OCI-LY3 (cell line): ENCODE measurements at regions not wholly inside any gene's neighbourhood (a gene's known extent, or its start where the extent isn't known, plus 50 kb on each side); places are given as distances from the start of the nearest gene placed in this dataset.

ENCODE experiments used
- H2AFZ ChIP-seq: fragments of 200-600, 300-600 bp; shearing (Covaris generic); 2 replicates; pipeline ENCODE4 v1.6.0; 2014; ENCODE audit warnings: antibody characterized with exemption, low read depth, low read length
- H3K27ac ChIP-seq: fragments of 200-600, 300-600 bp; sonication (generic); 2 replicates; pipeline ENCODE4 v1.5.1; 2014; ENCODE audit warnings: mild to moderate bottlenecking, low read length, moderate library complexity, mixed read lengths
- H3K27me3 ChIP-seq: fragments of 200-600, 300-600 bp; sonication (generic); 2 replicates; pipeline ENCODE4 v1.6.1; 2014; ENCODE audit warnings: low read depth, low read length, mixed read lengths
- H3K36me3 ChIP-seq: fragments of 200-600, 300-600 bp; sonication (generic); replicated peaks from 2 replicates; pipeline ENCODE3; 2014; ENCODE audit warnings: low read depth, low read length, mixed read lengths
- H3K4me1 ChIP-seq: fragments of 300-600, 200-600 bp; sonication (generic); 2 replicates; pipeline ENCODE4 v1.6.1; 2014; ENCODE audit warnings: low read length, mixed read lengths
- H3K4me2 ChIP-seq: fragments of 200-600, 300-600 bp; sonication (generic); 2 replicates; pipeline ENCODE4 v1.6.1; 2014; ENCODE audit warnings: low read length, mixed read lengths
- H3K4me3 ChIP-seq: fragments of 300-600, 200-600 bp; sonication (generic); 2 replicates; pipeline ENCODE4 v1.5.1; 2014; ENCODE audit warnings: antibody characterized with exemption, mild to moderate bottlenecking, low read length, moderate library complexity
- H3K79me2 ChIP-seq: fragments of 300-600, 200-600 bp; shearing (Covaris generic); 2 replicates; pipeline ENCODE4 v1.6.1; 2014; ENCODE audit warnings: mild to moderate bottlenecking, low read length, mixed read lengths
- H3K9ac ChIP-seq: fragments of 300-600, 200-600 bp; shearing (Covaris generic); 2 replicates; pipeline ENCODE4 v1.6.0; 2014; ENCODE audit warnings: mild to moderate bottlenecking, low read length, moderate library complexity
- H3K9me3 ChIP-seq: fragments of 200-600, 300-600 bp; shearing (Covaris generic); 2 replicates; pipeline ENCODE4 v1.6.1; 2014; ENCODE audit warnings: low read length, mixed read lengths; ENCODE audit not compliant: insufficient read depth
- H4K20me1 ChIP-seq: fragments of 200-600, 300-600 bp; sonication (generic); 2 replicates; pipeline ENCODE4 v1.6.1; 2016; ENCODE audit warnings: low read length, mixed read lengths; ENCODE audit not compliant: insufficient read depth
- CTCF ChIP-seq: fragments of 200-600, 300-600 bp; sonication (generic); IDR thresholded peaks from 2 replicates; pipeline ENCODE4 v1.5.1; 2014; ENCODE audit warnings: antibody characterized with exemption, low read length, low read depth
- EZH2phosphoT487 ChIP-seq: fragments of 200-600 bp; shearing (Covaris generic); IDR thresholded peaks from 2 replicates; pipeline ENCODE4 v1.6.1; 2018; ENCODE audit warnings: antibody characterized with exemption, mixed run types, low read depth

DNA sequence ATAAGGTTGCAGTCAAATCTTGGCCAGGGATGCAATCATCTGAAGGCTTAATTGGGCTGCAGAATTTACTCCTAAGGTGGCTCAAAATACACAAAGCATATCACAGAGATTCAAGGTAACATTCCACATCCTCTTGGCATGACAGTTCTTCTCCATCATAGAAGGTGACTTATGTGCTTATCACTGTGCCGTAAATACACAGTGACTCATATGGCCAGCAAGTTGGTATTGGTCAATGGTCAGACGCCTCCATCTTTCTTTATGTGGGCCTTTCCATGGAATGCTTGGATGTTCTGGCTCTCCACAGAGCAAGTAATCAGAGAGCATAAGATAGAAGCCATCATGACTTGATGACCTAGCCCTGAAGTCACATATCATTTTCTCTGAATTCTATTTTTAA lies 168.8 kb upstream of the ST8SIA2 start:
- H3K27ac ChIP-seq = no peak overlapping the region
- no peak overlapping the region for H2AFZ ChIP-seq
- H3K4me2 ChIP-seq = no peak overlapping the region
- H3K36me3 ChIP-seq = no peaks in the 10 kb centered on the region
- peaks cover 33% of the 10 kb centered on the region for H3K27me3 ChIP-seq
- H3K4me1 ChIP-seq = no peaks in the 10 kb centered on the region
- H3K9ac ChIP-seq = no peak overlapping the region
- no peaks in the 10 kb centered on the region for H3K79me2 ChIP-seq
- no peaks in the 10 kb centered on the region for H3K9me3 ChIP-seq
- TF ChIP-seq EZH2phosphoT487 = no peak
- no peak for TF ChIP-seq CTCF
- no peak overlapping the region for H3K4me3 ChIP-seq
- no peaks in the 10 kb centered on the region for H4K20me1 ChIP-seq

DNA sequence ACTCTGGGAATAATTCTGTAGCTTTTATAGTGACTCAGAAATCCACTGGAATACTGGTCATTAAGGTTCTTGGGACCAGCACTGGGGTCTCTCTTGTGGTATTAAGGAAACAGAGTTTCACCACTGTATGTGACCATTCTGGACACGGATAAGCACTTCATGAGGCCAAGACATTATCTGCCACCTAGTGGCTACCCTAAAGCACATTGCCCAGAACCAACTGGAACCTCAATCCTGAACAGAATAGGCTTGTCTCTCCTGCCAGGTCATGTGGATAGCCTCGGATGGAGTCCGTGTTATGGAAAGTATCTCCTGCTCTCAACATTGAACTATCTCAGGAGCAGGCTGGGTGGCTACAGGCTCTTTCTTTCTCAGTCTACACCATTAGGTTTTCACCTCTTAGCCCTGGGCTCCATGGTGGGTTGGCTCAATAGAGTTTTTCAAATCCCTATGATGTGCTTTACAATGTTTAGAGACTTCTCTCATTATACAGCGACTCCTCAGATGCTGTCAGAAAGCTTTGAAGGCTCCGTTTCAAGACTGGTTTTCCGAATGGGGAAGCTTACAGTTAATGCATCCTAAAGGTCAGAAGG lies 167.6 kb upstream of the ST8SIA2 start:
- Histone ChIP-seq H4K20me1 (no peaks in the 10 kb centered on the region), H3K27ac (no peak overlapping the region), H3K9me3 (no peaks in the 10 kb centered on the region), H2AFZ (no peak overlapping the region), H3K27me3 (peaks cover 33% of the 10 kb centered on the region), H3K79me2 (no peaks in the 10 kb centered on the region), H3K4me3 (no peak overlapping the region), H3K4me1 (no peaks in the 10 kb centered on the region), H3K9ac (no peak overlapping the region), H3K4me2 (no peak overlapping the region), H3K36me3 (no peaks in the 10 kb centered on the region)
- TF ChIP-seq EZH2phosphoT487 (no peak), CTCF (peak; percentile 85)

DNA sequence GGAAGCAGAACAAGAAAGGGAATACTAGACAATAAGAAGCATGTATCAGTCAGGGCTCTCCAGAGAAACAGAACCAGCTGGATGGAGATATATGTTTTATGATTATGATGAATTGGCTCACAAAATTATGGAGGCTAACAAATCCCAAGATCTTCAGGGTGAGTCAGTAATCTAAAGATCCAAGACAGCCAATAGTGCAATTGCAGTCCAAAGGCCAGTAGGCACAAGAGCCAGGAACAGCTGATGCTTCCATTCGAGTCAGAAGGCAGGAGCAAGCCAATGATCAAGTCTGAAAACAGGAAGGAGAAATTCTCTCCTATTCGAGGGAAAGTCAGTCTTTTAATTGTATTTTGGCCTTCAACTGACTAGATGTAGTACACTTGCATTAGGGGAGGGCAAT lies 164.9 kb upstream of the ST8SIA2 start:
- no peak overlapping the region for H3K9ac ChIP-seq
- H4K20me1 ChIP-seq = no peaks in the 10 kb centered on the region
- no peak overlapping the region for H2AFZ ChIP-seq
- no peaks in the 10 kb centered on the region for H3K79me2 ChIP-seq
- no peaks in the 10 kb centered on the region for H3K9me3 ChIP-seq
- no peaks in the 10 kb centered on the region for H3K4me1 ChIP-seq
- H3K27ac ChIP-seq = no peak overlapping the region
- H3K4me2 ChIP-seq = no peak overlapping the region
- H3K4me3 ChIP-seq = no peak overlapping the region
- H3K27me3 ChIP-seq = peaks cover 27% of the 10 kb centered on the region
- no peak for TF ChIP-seq EZH2phosphoT487
- no peak for TF ChIP-seq CTCF
- H3K36me3 ChIP-seq = no peaks in the 10 kb centered on the region

DNA sequence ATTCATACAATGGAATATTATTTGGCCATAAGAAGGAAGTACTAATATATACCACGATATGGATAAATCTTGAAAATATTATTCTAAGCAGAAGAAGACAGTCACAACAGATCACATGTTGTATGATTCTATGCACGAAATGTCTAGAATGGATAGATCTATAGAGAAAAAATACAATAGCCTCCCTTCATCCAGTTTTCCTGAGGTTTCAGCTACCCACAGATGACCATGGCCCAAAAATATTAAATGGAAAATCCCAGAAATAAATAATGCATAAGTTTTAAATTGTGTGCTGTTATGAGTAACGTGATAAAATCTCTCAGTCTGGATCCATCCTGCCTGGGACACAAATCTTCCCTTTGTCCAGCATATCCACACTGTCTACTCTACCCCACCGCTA lies 162.2 kb upstream of the ST8SIA2 start:
- TF ChIP-seq CTCF = no peak
- TF ChIP-seq EZH2phosphoT487 = no peak

More for the DNA sequence above, 162.2 kb upstream of the ST8SIA2 start:
- Histone ChIP-seq H3K27me3 (peaks cover 39% of the 10 kb centered on the region), H3K79me2 (no peaks in the 10 kb centered on the region), H3K9ac (no peak overlapping the region), H3K9me3 (no peaks in the 10 kb centered on the region), H3K4me1 (no peaks in the 10 kb centered on the region), H3K27ac (no peak overlapping the region), H4K20me1 (no peaks in the 10 kb centered on the region), H3K4me2 (no peak overlapping the region), H2AFZ (no peak overlapping the region), H3K36me3 (no peaks in the 10 kb centered on the region), H3K4me3 (no peak overlapping the region)
